B cell (primary cell): ENCODE measurements at regions not wholly inside any gene's neighbourhood (a gene's known extent, or its start where the extent isn't known, plus 50 kb on each side); places are given as distances from the start of the nearest gene placed in this dataset.
"Not testable (repeated sequence)": the region's sequence is repeated elsewhere in the genome, so short reads cannot be mapped to it uniquely, and the experiment has no call there.

Experiments used
- EZH2 ChIP-seq: IDR thresholded peaks from 2 replicates; pipeline ENCODE4 v1.6.1; 2012; ENCODE audit warnings: borderline replicate concordance, low read depth, mild to moderate bottlenecking, moderate library complexity, low read length; ENCODE audit not compliant: insufficient read depth, poor library complexity, severe bottlenecking
- TF ChIP-seq, protein P1 (sequence below): fragments of 200-600 bp; IDR thresholded peaks from one replicate; pipeline ENCODE4 v1.8.0; 2022; ENCODE audit warnings: antibody characterized with exemption, mild to moderate bottlenecking

GRCh38 chr2:89895629-89896028 lies 1204.2 kb downstream of the RPIA start:
- TF ChIP-seq, protein P1, sequence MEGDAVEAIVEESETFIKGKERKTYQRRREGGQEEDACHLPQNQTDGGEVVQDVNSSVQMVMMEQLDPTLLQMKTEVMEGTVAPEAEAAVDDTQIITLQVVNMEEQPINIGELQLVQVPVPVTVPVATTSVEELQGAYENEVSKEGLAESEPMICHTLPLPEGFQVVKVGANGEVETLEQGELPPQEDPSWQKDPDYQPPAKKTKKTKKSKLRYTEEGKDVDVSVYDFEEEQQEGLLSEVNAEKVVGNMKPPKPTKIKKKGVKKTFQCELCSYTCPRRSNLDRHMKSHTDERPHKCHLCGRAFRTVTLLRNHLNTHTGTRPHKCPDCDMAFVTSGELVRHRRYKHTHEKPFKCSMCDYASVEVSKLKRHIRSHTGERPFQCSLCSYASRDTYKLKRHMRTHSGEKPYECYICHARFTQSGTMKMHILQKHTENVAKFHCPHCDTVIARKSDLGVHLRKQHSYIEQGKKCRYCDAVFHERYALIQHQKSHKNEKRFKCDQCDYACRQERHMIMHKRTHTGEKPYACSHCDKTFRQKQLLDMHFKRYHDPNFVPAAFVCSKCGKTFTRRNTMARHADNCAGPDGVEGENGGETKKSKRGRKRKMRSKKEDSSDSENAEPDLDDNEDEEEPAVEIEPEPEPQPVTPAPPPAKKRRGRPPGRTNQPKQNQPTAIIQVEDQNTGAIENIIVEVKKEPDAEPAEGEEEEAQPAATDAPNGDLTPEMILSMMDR: not testable (repeated sequence)
- not testable (repeated sequence) for TF ChIP-seq EZH2
